HG03439 (cell line): ENCODE measurements at regions not wholly inside any gene's neighbourhood (a gene's known extent, or its start where the extent isn't known, plus 50 kb on each side); places are given as distances from the start of the nearest gene placed in this dataset.

Experiments used
- ATAC-seq: cut with Tn5 transposase; IDR thresholded peaks from one replicate; pipeline ENCODE4 v1.9.1; 2021; ENCODE audit warnings: mild to moderate bottlenecking, moderate library complexity; ENCODE audit not compliant: unreplicated experiment

DNA sequence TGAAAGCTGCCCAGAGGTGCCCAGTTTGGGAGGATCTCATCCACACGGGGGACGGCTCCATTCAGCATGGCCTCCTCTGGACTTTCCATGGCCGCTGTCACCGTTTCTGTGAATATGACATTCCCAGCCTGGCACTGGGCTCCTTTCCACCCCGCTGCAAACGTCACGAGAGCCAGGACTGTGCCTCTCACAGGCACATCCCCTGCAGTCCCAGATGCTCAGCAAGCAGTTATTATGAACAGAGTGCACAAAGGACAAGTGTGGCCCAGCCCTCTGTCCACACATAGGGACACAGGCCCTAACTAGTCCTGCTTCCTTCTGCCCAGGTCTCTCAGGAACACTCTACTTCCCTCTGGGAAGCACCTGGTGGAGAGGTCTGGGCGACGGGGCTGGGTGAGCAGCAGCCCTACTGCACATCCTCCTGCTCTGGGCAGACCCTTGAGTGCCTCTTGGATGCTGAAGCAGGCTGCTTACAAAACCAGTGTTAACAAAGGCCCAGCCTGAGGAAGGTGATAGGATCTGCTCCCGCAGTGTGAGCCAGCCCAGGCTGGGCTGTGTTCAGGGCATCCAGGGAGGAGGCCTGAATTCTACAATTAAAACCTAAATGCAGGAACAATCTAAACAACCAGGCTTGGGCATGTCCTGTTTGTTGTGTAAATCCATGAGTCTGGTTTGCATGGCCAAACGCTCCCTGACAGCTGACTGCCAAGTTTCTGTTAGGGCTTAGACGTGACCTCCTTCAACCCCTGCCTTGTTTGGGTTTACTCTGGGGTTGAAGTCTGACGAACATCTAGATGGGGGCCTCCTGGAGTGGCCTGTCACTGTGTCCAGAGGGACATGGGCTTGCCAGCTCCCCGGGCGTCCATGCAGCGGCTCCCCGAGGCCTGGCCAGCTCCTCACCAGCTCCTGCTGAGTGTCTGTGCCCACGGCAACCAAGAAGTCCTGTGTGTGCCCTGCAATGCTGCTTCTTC is 269.8 kb downstream of the GADD45G start:
- ATAC-seq, result no peak

DNA sequence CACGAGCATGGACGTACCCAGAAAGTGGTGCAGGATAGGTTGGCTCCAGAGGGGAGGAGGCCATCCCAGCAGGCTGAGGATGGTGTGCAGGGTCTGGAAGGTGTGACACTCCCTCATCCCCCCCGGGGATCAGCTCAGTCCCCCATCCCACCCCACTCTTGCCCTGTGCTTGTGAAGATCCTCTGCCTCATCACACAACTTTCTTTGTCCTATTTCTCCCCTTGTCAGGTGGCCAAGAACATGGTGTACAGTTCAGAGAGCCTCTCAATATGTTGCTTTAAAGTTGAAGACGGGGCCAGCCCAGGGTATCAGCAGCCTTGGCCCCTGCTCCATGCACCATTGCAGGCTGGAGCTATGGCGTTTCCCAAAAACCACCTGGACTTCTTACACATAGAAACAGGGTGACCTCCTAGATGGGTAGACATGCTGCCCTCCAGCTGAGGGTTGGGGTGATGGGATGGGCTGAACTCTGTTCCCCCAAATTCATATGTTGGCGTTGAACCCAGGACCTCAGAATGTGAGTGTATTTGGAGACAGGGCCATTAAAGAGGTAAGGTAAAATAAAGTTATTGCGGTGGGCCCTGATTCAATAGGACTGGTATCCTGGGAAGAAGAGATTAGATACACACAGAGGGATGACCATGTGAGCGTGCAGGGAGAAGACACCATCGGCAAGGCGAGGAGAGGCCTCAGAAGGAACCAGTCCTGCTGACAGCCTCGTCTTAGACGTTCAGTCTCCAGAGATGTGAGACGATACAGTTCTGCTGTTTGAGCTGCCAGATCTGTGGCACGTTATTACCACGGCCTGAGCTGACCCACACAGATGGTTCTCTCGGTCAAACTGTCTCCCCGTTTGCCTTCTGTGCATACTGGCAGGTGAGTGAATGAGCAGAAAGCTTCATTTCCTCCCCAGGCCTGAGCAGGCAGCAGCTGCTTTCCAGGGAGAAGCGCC is 272.5 kb downstream of the GADD45G start:
- no peak for ATAC-seq

DNA sequence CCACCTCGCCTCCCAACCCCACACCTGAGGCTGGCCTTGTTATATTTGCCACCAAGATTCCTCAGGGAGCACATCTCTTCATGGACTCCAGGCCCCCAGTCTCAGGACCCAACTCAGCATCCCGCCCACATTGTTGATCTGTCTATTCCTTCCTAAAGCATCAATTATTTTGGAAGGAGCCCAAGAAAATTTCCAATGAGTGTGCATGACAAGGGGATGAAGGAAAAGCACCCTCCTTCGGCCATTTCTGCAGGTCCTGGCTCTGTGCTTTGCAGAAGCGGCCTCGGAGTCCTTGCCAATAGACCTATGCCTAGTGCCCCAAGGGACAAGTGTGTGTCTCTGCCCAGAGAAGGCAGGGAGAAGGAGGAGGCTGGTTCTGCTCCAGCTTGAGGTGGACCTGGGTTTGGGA is 273.2 kb downstream of the GADD45G start:
- ATAC-seq, result no peak

DNA sequence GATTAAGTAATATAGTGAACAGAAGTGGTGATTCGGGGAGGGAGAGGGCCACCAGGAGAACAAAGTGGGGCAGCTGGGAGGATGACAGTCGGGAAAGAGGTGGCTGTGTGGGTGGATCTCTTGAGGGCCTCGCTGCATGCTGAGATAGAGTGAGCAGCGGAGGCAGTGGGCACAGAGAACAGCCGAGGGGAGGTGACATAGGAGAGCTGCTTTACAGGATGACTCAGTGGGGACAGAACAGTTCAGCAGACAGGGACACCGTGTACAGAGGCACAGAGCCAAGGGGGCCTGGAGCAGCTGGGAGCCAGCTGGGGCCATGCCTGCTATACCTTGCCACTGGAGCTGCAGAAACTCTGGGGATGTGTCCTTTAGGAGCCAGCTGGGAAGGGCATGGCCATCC is 273.9 kb downstream of the GADD45G start:
- no peak for ATAC-seq

DNA sequence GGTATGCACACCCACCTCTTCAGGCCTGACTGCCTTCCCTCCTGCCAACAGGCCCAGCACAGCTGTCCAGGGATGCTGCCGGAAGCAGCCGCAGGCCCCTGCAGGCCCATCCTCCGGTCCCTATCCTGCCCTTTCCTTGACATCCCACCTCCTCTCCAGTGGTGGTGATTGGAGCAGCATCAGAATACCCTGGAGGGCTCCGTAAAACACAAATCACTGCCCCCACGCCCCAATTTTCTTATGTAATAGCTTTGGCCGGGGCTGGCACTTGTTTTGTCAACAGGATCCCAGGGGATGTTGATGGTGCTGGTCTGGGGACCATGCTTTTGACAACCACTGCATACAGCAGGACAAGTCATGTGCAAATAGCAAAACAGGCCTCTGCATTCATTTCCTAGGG is 274.5 kb downstream of the GADD45G start:
- no peak for ATAC-seq

DNA sequence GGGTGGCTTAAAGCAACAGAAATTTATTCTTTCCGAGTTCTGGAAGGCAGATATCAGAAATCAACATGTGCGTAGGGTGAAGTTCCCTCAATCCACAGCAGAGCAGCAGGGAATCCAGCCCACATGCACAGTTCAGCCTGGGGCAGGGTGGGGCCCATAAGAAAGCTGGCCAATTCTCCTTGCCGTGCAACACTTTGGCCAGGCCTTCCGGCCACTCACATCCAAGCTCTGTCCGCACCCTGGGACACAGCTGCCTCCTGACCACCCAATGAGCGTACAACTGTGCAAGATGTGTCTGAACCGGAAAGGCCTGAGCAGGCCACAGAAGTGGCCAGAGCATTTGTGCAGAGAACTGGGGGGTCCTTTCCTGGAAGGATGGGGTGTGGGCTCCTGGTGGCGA is 274.9 kb downstream of the GADD45G start:
- ATAC-seq, result no peak

DNA sequence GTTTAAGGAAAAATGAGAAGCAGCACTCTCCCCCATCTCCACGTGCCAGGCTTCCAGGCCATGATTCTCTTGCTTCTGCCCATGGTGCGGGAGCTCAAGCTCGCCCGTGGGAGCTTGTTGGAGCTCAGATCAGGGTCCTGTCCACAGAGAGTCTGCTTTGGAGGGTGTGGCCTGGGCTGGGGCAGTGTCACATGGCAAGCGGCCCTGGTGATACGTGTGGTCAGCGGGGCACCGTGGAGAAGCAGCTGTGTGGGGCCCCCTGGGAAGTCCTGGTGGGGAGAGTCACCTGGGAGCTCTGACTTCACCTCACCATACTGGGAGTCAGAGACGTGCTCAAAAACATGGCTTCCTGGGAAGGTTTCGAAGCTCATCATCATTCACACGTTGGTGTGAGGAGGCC is 275.3 kb downstream of the GADD45G start:
- ATAC-seq, result no peak

DNA sequence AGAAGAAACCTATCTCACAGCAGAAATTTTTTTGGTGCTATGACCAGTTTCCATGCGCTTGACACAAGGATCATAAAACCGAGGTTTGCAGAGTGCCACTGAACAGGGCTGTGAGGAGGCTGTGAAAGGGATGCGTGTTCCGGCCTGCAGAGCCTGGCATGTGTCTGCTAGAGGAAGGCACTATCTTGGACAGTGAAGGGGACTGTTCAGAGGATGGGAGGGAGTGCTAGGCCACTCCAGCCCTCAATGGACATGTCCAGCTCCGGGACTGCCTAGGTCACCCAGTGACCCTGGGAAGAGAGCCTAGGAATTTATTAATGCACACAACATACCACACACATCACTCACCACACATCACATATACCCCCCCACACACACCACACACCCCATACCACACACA is 275.9 kb downstream of the GADD45G start:
- no peak for ATAC-seq

DNA sequence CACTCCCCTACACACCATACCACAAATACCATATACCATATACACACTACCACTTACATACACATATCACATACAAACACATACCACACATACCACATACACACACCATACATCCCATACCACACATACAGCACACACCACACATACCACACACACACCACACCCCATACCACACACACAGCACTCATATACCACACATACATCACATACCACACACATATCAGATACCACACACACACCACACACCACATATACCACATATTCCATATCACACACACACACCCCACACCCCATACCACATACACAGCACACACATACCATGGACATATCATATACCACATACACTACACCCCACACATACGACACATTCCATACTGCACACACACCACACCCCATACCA is 276.6 kb downstream of the GADD45G start:
- no peak for ATAC-seq

DNA sequence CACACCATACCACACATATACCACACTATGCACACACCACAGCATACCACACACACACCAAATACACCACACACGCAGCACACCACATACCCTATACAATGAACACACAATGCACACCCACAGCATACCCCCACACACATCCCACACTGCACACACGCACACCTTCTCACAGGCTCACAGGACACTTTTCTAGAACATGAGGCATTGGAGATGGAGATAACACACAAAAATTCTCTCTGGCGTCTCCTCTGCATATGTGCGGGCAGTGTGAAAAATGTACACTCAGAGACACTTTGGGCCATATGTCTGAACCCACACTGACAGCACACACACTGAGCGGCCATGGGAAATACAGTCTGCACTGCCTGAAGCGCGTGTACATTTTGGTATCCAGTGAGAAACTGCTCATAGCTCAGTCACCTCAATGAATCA is 278.1 kb downstream of the GADD45G start:
- ATAC-seq, result no peak

DNA sequence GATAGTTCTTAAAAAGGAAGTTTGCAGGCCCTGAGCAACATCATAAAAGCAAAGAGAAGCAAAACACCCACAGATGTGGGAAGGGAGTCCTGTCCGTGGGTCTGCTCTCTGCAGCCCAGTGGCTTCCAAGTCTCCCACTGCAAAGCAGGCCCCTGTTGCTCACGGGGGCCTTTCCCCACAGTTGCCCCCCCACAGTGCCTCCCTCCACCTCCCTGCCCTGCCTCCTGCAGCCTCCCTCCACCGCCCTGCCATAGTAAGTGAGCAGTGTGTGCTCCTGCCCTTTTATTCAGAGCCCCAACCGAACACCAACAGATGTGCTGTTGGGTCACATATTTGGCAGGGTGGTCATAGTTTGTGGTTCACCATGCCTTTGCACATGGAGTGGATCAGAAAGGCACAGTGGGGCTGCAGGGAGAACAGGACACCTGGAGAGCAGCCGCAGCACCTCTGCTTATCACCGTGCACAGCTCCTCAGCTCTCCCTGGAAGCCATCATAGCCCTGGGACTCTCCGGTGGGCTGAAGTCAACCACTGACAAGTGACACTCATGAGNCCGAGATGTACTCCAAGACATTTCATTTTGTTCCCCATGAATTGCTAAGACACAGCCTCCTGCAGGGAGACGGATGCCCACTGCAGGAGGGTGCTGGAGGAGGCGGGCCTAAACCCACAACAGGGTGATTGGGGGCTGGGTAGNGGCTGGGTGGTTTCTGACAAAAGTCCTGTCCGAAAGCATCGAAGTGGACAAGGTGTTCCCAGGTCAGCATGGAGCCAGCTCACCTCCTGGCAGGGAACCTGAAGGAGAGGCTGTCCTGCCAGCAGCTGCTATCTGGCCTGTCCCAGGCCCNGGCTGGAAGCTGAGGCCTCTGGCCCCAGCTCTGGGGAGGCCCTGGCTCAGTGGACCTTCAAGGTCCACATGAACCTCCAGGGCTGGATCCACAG is 278.9 kb downstream of the GADD45G start:
- no peak for ATAC-seq

DNA sequence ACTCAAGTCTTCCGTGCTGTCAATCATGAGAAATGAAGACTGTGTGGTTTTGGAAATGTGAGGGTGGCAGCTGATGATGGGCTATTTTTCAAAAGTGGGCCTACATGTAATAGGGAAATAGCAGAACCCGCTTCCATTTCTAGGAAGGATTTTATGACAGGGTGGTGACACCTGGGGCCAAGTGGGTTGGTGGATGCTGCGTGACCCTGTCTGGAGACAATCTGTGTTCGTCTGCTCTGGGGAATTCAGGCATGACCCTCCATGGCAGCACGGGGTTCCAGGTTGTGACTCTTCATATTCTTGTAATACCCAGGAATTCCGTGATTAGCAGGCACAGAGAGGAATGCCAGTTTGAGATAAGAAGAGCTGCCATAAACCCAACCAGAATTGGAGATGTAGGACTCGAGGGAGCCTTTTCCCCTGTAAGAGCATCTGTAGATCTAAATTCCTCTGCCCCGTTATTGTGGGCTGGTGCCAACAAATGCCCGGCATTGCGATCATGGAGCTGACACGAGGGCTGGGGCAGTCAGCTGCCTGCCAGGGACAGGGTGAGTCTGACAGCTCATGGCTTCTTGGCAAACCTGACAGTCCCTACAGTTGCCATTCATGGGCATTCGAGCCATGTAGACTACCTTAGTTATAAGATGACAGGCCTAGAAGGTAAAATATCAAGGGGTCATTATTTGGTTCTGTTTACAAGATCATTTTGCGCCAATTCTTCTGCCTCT is 279.7 kb downstream of the GADD45G start:
- no peak for ATAC-seq

DNA sequence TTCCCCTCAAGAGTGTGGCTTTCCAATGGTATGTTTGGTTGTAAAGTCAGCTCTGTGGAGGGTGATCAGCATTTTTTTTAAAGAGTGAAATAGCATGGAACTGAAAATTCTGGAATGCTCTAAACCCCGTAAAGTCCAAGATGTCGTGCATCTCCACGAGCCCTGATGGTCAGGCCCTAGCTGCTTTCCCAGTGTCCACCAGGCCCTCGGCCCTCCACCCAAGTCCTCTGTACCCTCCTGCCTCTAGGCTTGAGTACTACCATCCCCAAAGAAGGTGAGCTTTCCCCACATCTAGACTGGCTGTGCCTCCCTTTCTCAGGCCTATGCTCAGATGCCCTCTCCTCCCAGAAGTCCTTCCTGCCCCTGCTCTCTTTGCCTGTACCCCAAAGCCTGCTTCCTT is 280.3 kb downstream of the GADD45G start:
- ATAC-seq, result no peak

DNA sequence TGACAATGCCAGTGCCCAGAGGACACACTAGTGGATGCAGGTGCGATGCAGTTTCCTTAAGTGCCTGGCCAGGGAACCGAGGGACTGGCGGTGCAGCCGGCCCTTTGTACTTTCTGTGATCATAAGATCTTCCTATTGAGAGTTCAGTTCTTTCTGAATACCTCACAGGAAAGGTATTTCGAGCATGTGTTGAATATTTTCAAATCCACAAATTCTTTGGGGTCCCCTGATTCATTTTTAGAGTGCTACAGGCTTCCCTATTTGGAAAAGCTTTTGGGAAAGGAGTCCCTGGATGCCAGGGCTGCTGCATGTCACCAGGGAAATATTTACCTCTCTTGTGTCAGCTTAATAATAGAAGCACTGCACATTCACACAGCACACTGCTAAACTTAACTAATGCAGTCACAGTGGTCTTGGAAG is 281.5 kb downstream of the GADD45G start:
- ATAC-seq, result no peak

DNA sequence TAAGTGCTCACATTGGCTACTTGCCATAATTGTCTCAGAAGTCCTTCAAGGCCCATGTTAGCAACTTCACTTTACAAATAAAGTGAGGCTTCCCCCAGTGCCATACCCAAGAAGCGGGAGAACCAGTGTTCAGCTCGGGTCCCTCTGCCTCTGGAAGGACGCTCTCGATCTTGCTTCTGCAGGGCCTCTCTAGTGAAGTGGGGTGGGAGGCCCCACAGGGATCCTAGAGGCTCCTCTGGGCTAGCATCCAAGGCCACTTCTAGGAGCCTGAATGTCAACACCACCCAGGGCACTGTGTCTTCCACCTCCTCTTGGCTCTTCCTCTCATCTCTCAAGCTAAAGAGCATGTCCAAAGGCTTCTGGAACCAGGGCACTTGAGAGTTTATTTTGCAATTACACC is 282.5 kb downstream of the GADD45G start:
- ATAC-seq, result no peak

DNA sequence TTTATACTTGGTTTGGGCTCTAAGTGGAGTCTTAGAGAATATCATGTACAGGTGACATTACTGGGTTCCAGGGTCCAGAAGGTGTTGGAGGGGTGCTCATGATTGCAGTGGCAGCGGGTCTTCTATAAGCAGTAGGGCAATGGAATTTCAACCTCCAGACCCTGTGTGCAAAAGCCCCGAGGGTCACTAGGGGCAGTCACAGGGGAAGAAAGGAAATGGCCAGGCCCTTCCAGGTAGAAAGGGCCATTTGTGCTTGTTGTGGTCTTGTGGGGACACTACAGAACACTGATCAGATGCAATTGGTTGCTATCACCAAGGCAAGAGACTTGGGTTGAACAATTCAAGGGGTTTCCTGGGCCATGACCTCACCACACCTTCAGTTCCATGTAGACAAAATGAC is 283.4 kb downstream of the GADD45G start:
- no peak for ATAC-seq

DNA sequence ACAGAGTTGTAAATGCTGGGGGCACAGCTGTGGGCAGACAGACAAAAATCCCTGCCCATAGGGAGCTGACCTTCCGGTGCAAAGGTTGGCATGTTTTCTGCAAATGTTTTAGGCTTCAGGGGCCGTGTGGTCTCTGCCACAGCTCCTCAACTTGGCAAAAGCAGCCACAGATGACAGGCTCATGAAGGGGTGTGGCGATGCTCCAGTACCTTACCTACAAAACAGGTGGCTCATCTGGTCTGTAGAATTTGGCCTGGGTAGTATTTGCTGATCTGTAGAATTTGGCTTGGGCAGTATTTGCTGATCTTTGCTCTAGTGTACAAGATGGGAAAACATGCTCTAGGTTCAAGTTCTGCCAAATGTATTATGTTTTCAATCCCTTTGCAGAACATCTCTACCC is 283.9 kb downstream of the GADD45G start:
- no peak for ATAC-seq

DNA sequence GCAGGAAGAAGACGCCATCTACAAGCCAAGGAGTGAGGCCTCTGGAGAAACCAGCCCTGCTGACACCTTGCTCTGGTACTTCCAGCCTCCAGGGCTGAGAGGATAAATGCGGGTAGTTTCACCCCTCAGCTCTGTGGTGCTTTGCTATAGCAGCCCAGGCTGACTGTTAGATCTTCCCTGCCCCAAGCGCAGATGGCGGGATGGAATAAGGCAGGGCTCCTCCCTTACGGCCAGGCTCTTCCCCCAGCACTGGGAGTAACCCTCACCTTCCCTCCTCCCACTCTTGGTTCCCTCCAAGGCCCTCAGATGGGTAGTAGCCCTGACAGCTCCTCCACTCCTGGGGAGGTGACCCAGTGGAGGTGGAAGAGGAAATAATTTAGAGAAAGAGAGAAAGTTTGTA is 285.1 kb downstream of the GADD45G start:
- ATAC-seq, result no peak

DNA sequence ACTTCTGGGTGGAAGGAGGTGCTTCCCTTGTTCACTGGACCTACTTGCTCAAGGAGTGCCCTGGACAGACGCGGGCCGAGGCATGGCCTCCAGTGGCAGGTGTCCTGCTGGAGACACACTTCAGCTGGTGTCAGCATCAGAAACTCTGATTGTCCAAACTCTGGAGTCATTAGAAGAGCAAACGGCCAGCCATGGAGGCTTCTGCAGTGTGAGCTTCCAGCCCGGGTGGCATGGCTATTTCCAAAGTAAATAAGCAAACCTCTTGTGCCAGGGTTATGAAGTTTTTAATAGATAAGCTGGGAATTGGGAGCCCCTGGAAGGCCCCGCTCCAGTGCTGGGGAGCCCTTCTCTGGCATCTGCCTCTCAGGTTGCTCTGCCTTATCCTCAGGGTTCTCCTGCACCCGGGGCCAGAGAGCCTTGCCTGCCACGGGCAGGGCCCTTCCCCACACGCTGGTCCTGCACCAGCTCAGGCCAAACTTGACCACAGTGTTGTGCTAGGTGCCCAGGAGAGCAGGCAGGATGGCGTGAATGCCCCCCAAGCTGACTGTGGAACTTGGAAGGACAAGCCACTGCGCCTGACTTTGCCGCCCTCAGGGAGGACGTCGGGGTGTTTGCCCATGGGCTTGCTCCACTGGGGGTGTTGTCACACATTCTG is 285.6 kb downstream of the GADD45G start:
- no peak for ATAC-seq
